ENCODE measurements at regions not wholly inside any gene's neighbourhood (a gene's known extent, or its start where the extent isn't known, plus 50 kb on each side); places are given as distances from the start of the nearest gene placed in this dataset.

GRCh38 chr4:77538144-77538543 lies 67.5 kb upstream of the CXCL13 start (continued):
- no peak for TF ChIP-seq ZNF462 (CRISPR knock-in tag; IDR thresholded peaks at IDR 0.05)
- TF ChIP-seq STAT1 (IDR thresholded peaks at IDR 0.05; ENCODE audit: unreplicated experiment), result no peak
- TF ChIP-seq ZNF114 (CRISPR knock-in tag; IDR thresholded peaks at IDR 0.05), result no peak
- no peak for TF ChIP-seq EZH2 (IDR thresholded peaks at IDR 0.05; ENCODE audit: low read depth, unreplicated experiment)
- TF ChIP-seq ZNF331 (CRISPR knock-in tag; IDR thresholded peaks at IDR 0.05; ENCODE audit: low read depth), result no peak
- TF ChIP-seq EZH2phosphoT487 (IDR thresholded peaks at IDR 0.05; ENCODE audit: unreplicated experiment), result no peak
- no peak for TF ChIP-seq POLR2AphosphoS5 (IDR thresholded peaks at IDR 0.05; ENCODE audit: low read depth)
- TF ChIP-seq JUNB (IDR thresholded peaks at IDR 0.05; ENCODE audit: unreplicated experiment), result no peak
- TF ChIP-seq CREB1 (CRISPR knock-in tag; IDR thresholded peaks at IDR 0.05; ENCODE audit: low read depth), result no peak
- no peak for TF ChIP-seq NANOG (IDR thresholded peaks at IDR 0.05; ENCODE audit: borderline replicate concordance)
- TF ChIP-seq REST (IDR thresholded peaks at IDR 0.05; ENCODE audit: unreplicated experiment), result no peak
